A549 (cell line): ENCODE measurements at regions not wholly inside any gene's neighbourhood (a gene's known extent, or its start where the extent isn't known, plus 50 kb on each side); places are given as distances from the start of the nearest gene placed in this dataset.

ENCODE experiments used
- ATAC-seq, 2 experiments: fragments of 200-7000 bp in 1 of 2; fragments of >200 bp in 1 of 2; cut with Nextera tagmentation in 1 of 2; cut with Tn5 transposase in 1 of 2; 3 replicates each; pipeline versions ENCODE4 v1.8.0 to v1.9.1; 2018 to 2020; ENCODE audit warnings: mild to moderate bottlenecking in 1 of 2, moderate library complexity in 1 of 2
- CTCF ChIA-PET: fragments of 300-600 bp; sonication (Branson Sonifier 250); formaldehyde crosslinking; extraction: SDS; loops from one replicate; lab custom pipeline; 2021; ENCODE audit warnings: antibody characterized with exemption, inconsistent platforms; lab: Yijun Ruan, JAX
- POLR2A ChIA-PET: fragments of 350-600 bp; formaldehyde crosslinking; extraction: SDS; loops from one replicate; lab custom pipeline; 2021; ENCODE audit warnings: antibody characterized with exemption, inconsistent platforms; lab: Yijun Ruan, JAX
- DNase-seq, 2 experiments: peaks; one replicate each; pipeline versions ENCODE4 v3.0.0 to v3.0.0-alpha.2; 2011 to 2016; ENCODE audit warnings: low read depth in 1 of 2, low spot score in 1 of 2
- FAIRE-seq: peaks from 2 replicates; lab custom pipeline; 2011; peaks lifted over from hg19 to GRCh38; lab: Jason Lieb, UNC
- H3K27ac ChIP-seq, 2 experiments: fragments of >200 bp; sonication (Bioruptor Twin); formaldehyde crosslinking; 3 replicates each; pipeline ENCODE4 v1.5.1; 2016 to 2017
- H3K4me1 ChIP-seq: fragments of >200 bp; sonication (Bioruptor Twin); formaldehyde crosslinking; 3 replicates; pipeline ENCODE4 v1.6.1; 2016
- H3K4me2 ChIP-seq: fragments of >200 bp; sonication (Bioruptor Twin); formaldehyde crosslinking; 3 replicates; pipeline ENCODE4 v1.6.1; 2016
- H3K4me3 ChIP-seq: fragments of >200 bp; sonication (Bioruptor Twin); formaldehyde crosslinking; 3 replicates; pipeline ENCODE4 v1.5.1; 2016
- H3K9me3 ChIP-seq: fragments of >200 bp; sonication (Bioruptor Twin); formaldehyde crosslinking; 3 replicates; pipeline ENCODE4 v1.6.1; 2016
- BCL3 ChIP-seq: fragments of >200 bp; sonication (Bioruptor Twin); formaldehyde crosslinking; IDR thresholded peaks from 3 replicates; pipeline ENCODE4 v1.6.1; 2016
- CBX2 ChIP-seq: fragments of 200-600 bp; sonication (generic); IDR thresholded peaks from 2 replicates; pipeline ENCODE4 v1.6.1; 2016; ENCODE audit warnings: low read depth, mild to moderate bottlenecking, borderline replicate concordance
- CHD2 ChIP-seq: fragments of 150-350 bp; IDR thresholded peaks from 2 replicates; pipeline ENCODE4 v1.6.1; 2014; ENCODE audit warnings: low read length; ENCODE audit not compliant: partially characterized antibody
- CHD4 ChIP-seq: fragments of 200-600 bp; sonication (generic); IDR thresholded peaks from 2 replicates; pipeline ENCODE4 v1.6.1; 2016; ENCODE audit warnings: antibody characterized with exemption, mild to moderate bottlenecking, borderline replicate concordance
- ELK1 ChIP-seq: fragments of 150-350 bp; IDR thresholded peaks from 2 replicates; pipeline ENCODE4 v1.6.1; 2014; ENCODE audit warnings: low read depth, mild to moderate bottlenecking, low read length
- EP300 ChIP-seq, 2 experiments: fragments of >200 bp; sonication (Bioruptor Twin); formaldehyde crosslinking; IDR thresholded peaks; 2 replicates in 1 of 2; 3 replicates in 1 of 2; pipeline ENCODE4 v1.6.1; 2016 to 2017
- ESRRA ChIP-seq: fragments of 150-350 bp; IDR thresholded peaks from 2 replicates; pipeline ENCODE4 v1.6.1; 2014; ENCODE audit warnings: mild to moderate bottlenecking, low read length, borderline replicate concordance
- HEYL ChIP-seq: fragments of 250-450 bp; sonication (Bioruptor Pico); IDR thresholded peaks from 2 replicates; pipeline ENCODE4 v1.8.0; 2021; ENCODE audit warnings: mild to moderate bottlenecking, moderate library complexity
- HMGXB4 ChIP-seq: fragments of 250-450 bp; sonication (Bioruptor Pico); IDR thresholded peaks from 2 replicates; pipeline ENCODE4 v1.5.0; 2021; ENCODE audit warnings: mild to moderate bottlenecking, moderate library complexity, borderline replicate concordance
- NPAS2 ChIP-seq: fragments of 250-450 bp; sonication (Bioruptor Pico); IDR thresholded peaks from 2 replicates; pipeline ENCODE4 v1.8.0; 2022; ENCODE audit warnings: mild to moderate bottlenecking, moderate library complexity, borderline replicate concordance
- POLR2AphosphoS2 ChIP-seq: conservative IDR thresholded peaks from 2 replicates; pipeline ENCODE4 v1.6.1; 2012; ENCODE audit warnings: low read length, improper control_type of control experiment, inconsistent platforms
- USF2 ChIP-seq: fragments of 450-650 bp; IDR thresholded peaks from 2 replicates; pipeline ENCODE4 v1.6.1; 2014; ENCODE audit warnings: antibody characterized with exemption
- ZFP36 ChIP-seq: fragments of 450-650 bp; IDR thresholded peaks from 2 replicates; pipeline ENCODE4 v1.6.1; 2014; ENCODE audit warnings: borderline replicate concordance; ENCODE audit not compliant: partially characterized antibody
- WGBS: methylation state at CpG from one replicate; pipeline ENCODE4 v1.1.6; 2017; ENCODE audit errors: missing lambda C conversion rate; 5-methylcytosine and 5-hydroxymethylcytosine counted together
- TF ChIP-seq, protein P1 (sequence below): fragments of >200 bp; sonication (Bioruptor Twin); formaldehyde crosslinking; IDR thresholded peaks from 3 replicates; pipeline ENCODE4 v1.5.1; 2016
- TF ChIP-seq, protein P2 (sequence below): IDR thresholded peaks from 2 replicates; pipeline ENCODE4 v1.6.1; 2012

DNA sequence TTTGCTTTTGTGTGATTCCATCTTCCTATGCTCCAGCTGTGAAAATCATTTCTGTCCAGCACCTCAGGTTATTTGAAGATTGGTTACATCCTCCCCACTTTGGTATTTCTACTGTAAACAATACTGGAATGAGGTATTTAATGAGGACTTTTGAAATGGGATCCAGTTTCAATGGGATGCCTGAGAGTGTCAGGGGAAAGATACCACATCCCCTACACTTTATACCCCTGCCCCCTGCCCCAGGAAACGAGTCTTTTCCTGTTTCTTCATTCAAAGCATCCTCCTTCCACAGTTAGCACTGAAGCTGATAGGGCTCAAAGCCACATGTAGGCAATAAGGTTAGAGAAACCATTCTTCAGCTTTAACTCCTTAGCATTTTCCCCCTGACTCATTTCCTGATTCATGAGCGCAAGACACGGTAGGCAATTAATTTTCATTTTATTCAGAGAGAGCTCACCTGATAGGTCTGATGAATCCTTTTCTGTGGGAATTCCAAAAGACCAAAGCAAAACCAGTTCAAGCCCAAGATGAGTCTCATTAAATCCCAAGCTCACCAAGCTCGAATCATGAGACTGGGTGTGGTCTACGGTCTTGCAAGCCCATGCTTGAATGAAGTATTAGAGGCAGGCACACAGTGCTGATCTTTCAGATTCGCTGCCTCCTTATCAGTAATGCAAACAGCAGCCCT is 143.6 kb upstream of the CRY1 start:
- peaks cover 8% of the 10 kb centered on the region for H3K4me1 ChIP-seq
- DNase-seq (no peak), FAIRE-seq (no peak), ATAC-seq (no peak)
- H3K4me3 ChIP-seq: no peak overlapping the region
- 41% methylated on average over 6 of the region's 6 CpGs for whole genome bisulfite sequencing
- H3K9me3 ChIP-seq: no peaks in the 10 kb centered on the region
- ChIA-PET CTCF (interaction anchor here (1.0 to 3.3 kb wide), 5 partner anchors 11 to 165 kb away, joined by 3 to 11 read pairs (median 8); no protein-coding TSS in a partner anchor), POLR2A (no interaction called here)
- H3K27ac ChIP-seq: no peak overlapping the region
- TF ChIP-seq ELK1 (no peak), BCL3 (no peak), NPAS2 (no peak), EP300 (IDR thresholded peaks at IDR 0.05) (no peak), CBX2 (no peak), HMGXB4 (CRISPR knock-in tag) (no peak), ZFP36 (no peak), CHD4 (no peak)
- TF ChIP-seq, protein P1, sequence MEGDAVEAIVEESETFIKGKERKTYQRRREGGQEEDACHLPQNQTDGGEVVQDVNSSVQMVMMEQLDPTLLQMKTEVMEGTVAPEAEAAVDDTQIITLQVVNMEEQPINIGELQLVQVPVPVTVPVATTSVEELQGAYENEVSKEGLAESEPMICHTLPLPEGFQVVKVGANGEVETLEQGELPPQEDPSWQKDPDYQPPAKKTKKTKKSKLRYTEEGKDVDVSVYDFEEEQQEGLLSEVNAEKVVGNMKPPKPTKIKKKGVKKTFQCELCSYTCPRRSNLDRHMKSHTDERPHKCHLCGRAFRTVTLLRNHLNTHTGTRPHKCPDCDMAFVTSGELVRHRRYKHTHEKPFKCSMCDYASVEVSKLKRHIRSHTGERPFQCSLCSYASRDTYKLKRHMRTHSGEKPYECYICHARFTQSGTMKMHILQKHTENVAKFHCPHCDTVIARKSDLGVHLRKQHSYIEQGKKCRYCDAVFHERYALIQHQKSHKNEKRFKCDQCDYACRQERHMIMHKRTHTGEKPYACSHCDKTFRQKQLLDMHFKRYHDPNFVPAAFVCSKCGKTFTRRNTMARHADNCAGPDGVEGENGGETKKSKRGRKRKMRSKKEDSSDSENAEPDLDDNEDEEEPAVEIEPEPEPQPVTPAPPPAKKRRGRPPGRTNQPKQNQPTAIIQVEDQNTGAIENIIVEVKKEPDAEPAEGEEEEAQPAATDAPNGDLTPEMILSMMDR: no peak
- TF ChIP-seq, protein P2, sequence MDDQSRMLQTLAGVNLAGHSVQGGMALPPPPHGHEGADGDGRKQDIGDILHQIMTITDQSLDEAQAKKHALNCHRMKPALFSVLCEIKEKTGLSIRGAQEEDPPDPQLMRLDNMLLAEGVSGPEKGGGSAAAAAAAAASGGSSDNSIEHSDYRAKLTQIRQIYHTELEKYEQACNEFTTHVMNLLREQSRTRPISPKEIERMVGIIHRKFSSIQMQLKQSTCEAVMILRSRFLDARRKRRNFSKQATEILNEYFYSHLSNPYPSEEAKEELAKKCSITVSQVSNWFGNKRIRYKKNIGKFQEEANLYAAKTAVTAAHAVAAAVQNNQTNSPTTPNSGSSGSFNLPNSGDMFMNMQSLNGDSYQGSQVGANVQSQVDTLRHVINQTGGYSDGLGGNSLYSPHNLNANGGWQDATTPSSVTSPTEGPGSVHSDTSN: no peak
- 0 out of 3 replicates have a peak overlapping the region, but pooled peaks have one; percentile 8 for H3K4me2 ChIP-seq

GRCh38 chr12:107238296-107238695 is 144.9 kb upstream of the CRY1 start:
- Histone ChIP-seq H3K9me3 (no peaks in the 10 kb centered on the region), H3K4me1 (peaks cover 8% of the 10 kb centered on the region), H3K4me3 (no peak overlapping the region), H3K27ac (no peak overlapping the region), H3K4me2 (no peak overlapping the region)
- 44% methylated on average over 3 of the region's 3 CpGs for WGBS
- ATAC-seq (no peak; a peak in 1 of 6 replicates), FAIRE-seq (no peak), DNase-seq (no peak)
- POLR2A ChIA-PET: no interaction called here
- CTCF ChIA-PET: interaction anchor here (1.2 to 3.3 kb wide), 4 partner anchors 10 to 106 kb away, joined by 4 to 11 read pairs (median 8); no protein-coding TSS in a partner anchor
- TF ChIP-seq CHD2 (no peak), USF2 (no peak), HEYL (CRISPR knock-in tag) (no peak), ESRRA (no peak), EP300 (IDR thresholded peaks at IDR 0.05) (no peak), POLR2AphosphoS2 (no peak)
- TF ChIP-seq, protein P2: no peak
- TF ChIP-seq, all 56 proteins: peak for 0
